Uterus (tissue), 3 donors: ENCODE measurements at regions not wholly inside any gene's neighbourhood (a gene's known extent, or its start where the extent isn't known, plus 50 kb on each side); places are given as distances from the start of the nearest gene placed in this dataset.
A peak's percentile ranks its signal among the peaks of the same experiment; 100 is the strongest.
"Not testable (repeated sequence)": the region's sequence is repeated elsewhere in the genome, so short reads cannot be mapped to it uniquely, and the experiment has no call there.

ENCODE experiments used
- DNase-seq, 2 donors: peaks; one replicate each; pipeline ENCODE4 v3.0.0-alpha.2; 2019 to 2020
- H3K27ac ChIP-seq, 2 donors: fragments of 200-600 bp; sonication (generic); 1 replicate in 1 of 2; 2 replicates in 1 of 2; pipeline ENCODE4 v1.5.1; 2016 to 2018
- H3K27me3 ChIP-seq, 2 donors: fragments of 200-600 bp; sonication (generic); one replicate each; pipeline ENCODE4 v1.5.1; 2018 to 2019; ENCODE audit warnings: control low read depth in 1 of 2
- H3K36me3 ChIP-seq, 2 donors: fragments of 200-600 bp; sonication (generic); one replicate each; pipeline ENCODE4 v1.5.1; 2019; ENCODE audit warnings: control low read depth in 1 of 2
- H3K4me1 ChIP-seq, 2 donors: fragments of 200-600 bp; sonication (generic); one replicate each; pipeline ENCODE4 v1.5.1; 2018 to 2019; ENCODE audit warnings: control low read depth in 1 of 2
- H3K4me3 ChIP-seq, 2 donors: fragments of 200-600 bp; sonication (generic); 1 replicate in 1 of 2; 2 replicates in 1 of 2; pipeline ENCODE4 v1.5.1; 2018 to 2019; ENCODE audit warnings: mild to moderate bottlenecking in 1 of 2
- H3K9me3 ChIP-seq, 2 donors: fragments of 200-600 bp; sonication (generic); one replicate each; pipeline ENCODE4 v1.5.1; 2019; ENCODE audit warnings: control low read depth in 1 of 2
- POLR2A ChIP-seq, 2 donors: fragments of 450-650 bp; IDR thresholded peaks; one replicate each; pipeline ENCODE4 v1.6.1; 2016; ENCODE audit warnings: antibody characterized with exemption in 2 of 2, mild to moderate bottlenecking in 1 of 2, moderate library complexity in 1 of 2
- intact Hi-C: fragments of 100-400 bp; cut with DNase I; formaldehyde crosslinking; loops from one replicate; pipeline ENCODE4 v1.15.1; 2023; ENCODE audit warnings: low total_unique reads
- TF ChIP-seq, protein P1 (sequence below), 4 experiments: fragments of 200-600 bp in 2 of 4; fragments of 450-650 bp in 2 of 4; sonication (generic) in 2 of 4; IDR thresholded peaks; one replicate each; pipeline ENCODE4 v1.5.1; 2016 to 2019; ENCODE audit warnings: antibody characterized with exemption in 4 of 4, mild to moderate bottlenecking in 2 of 4, moderate library complexity in 1 of 4
- donor health status: DM: yes; HTN: yes; CAD: no.

GRCh38 chr3:69485489-69485888 is 99.6 kb upstream of the FRMD4B start:
- no peaks in the 10 kb centered on the region for H3K9me3 ChIP-seq
- DNase-seq, result no peak
- TF ChIP-seq POLR2A (IDR thresholded peaks at IDR 0.05), result no peak
- TF ChIP-seq, protein P1, sequence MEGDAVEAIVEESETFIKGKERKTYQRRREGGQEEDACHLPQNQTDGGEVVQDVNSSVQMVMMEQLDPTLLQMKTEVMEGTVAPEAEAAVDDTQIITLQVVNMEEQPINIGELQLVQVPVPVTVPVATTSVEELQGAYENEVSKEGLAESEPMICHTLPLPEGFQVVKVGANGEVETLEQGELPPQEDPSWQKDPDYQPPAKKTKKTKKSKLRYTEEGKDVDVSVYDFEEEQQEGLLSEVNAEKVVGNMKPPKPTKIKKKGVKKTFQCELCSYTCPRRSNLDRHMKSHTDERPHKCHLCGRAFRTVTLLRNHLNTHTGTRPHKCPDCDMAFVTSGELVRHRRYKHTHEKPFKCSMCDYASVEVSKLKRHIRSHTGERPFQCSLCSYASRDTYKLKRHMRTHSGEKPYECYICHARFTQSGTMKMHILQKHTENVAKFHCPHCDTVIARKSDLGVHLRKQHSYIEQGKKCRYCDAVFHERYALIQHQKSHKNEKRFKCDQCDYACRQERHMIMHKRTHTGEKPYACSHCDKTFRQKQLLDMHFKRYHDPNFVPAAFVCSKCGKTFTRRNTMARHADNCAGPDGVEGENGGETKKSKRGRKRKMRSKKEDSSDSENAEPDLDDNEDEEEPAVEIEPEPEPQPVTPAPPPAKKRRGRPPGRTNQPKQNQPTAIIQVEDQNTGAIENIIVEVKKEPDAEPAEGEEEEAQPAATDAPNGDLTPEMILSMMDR (IDR thresholded peaks at IDR 0.05), result no peak
- no peaks in the 10 kb centered on the region for H3K27me3 ChIP-seq
- no peaks in the 10 kb centered on the region for H3K36me3 ChIP-seq
- intact Hi-C loops, result no loop called here
- H3K4me3 ChIP-seq, result no peak overlapping the region
- no peak overlapping the region for H3K27ac ChIP-seq
- H3K4me1 ChIP-seq, result peaks cover 0 to 11% of the 10 kb centered on the region in 2 donors

GRCh38 chr3:69484507-69485393 is 98.9 kb upstream of the FRMD4B start:
- peaks cover 0 to 11% of the 10 kb centered on the region in 2 donors for H3K4me1 ChIP-seq
- TF ChIP-seq, protein P1 (IDR thresholded peaks at IDR 0.05), result no peak
- no peak for TF ChIP-seq POLR2A (IDR thresholded peaks at IDR 0.05)
- DNase-seq, result no peak
- H3K4me3 ChIP-seq, result no peak overlapping the region
- H3K36me3 ChIP-seq, result no peaks in the 10 kb centered on the region
- no peaks in the 10 kb centered on the region for H3K9me3 ChIP-seq
- intact Hi-C loops, result no loop called here
- peak overlapping the region; percentile 60 to 73 for H3K27ac ChIP-seq
- H3K27me3 ChIP-seq, result no peaks in the 10 kb centered on the region

GRCh38 chr3:69483449-69483848 is 97.6 kb upstream of the FRMD4B start:
- Histone ChIP-seq H3K27ac (peak overlapping the region; percentile 60 to 73), H3K4me1 (peaks cover 0 to 11% of the 10 kb centered on the region in 2 donors)

GRCh38 chr3:69480986-69481385 is 95.1 kb upstream of the FRMD4B start:
- H3K4me3 ChIP-seq, intact Hi-C loops, H3K9me3 ChIP-seq: not testable (repeated sequence)

More at GRCh38 chr3:69483449-69483848, 97.6 kb upstream of the FRMD4B start:
- Histone ChIP-seq H3K36me3 (no peaks in the 10 kb centered on the region), H3K27me3 (no peaks in the 10 kb centered on the region), H3K9me3 (no peaks in the 10 kb centered on the region), H3K4me3 (no peak overlapping the region)
- TF ChIP-seq, protein P1 (IDR thresholded peaks at IDR 0.05), result no peak
- TF ChIP-seq POLR2A (IDR thresholded peaks at IDR 0.05), result no peak
- no peak for DNase-seq
- intact Hi-C loops, result no loop called here

DNA sequence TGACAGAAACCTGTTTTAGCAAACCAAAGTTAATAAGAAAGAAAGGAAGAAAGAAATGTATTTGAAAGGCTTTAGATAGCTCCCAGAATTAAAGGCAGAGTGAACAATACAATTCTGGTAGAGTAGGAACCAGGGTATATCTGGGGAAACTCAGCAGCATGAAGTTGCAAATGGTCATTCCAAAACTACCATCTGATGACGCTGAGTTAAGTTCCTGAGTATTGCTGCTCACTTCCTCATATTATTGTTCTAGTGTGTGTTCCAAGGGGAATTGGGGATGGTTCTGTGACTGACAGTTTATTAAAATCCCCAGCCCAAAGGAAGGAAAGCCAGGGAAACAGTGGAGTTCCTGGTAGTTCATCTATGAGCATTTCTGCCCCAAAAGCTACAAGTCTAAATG is 88.3 kb upstream of the FRMD4B start:
- Histone ChIP-seq H3K27me3 (no peaks in the 10 kb centered on the region), H3K4me1 (no peaks in the 10 kb centered on the region), H3K4me3 (no peak overlapping the region), H3K36me3 (no peaks in the 10 kb centered on the region), H3K9me3 (no peaks in the 10 kb centered on the region), H3K27ac (no peak overlapping the region)
- no peak for DNase-seq
- intact Hi-C loops, result no loop called here
- TF ChIP-seq POLR2A (IDR thresholded peaks at IDR 0.05), result no peak
- TF ChIP-seq, protein P1 (IDR thresholded peaks at IDR 0.05), result no peak

More at GRCh38 chr3:69480986-69481385, 95.1 kb upstream of the FRMD4B start:
- DNase-seq, H3K36me3 ChIP-seq, H3K27me3 ChIP-seq, H3K27ac ChIP-seq: not testable (repeated sequence)
- peaks cover 0 to 11% of the 10 kb centered on the region in 2 donors for H3K4me1 ChIP-seq
